ENCODE measurements at regions not wholly inside any gene's neighbourhood (a gene's known extent, or its start where the extent isn't known, plus 50 kb on each side); places are given as distances from the start of the nearest gene placed in this dataset.

DNA sequence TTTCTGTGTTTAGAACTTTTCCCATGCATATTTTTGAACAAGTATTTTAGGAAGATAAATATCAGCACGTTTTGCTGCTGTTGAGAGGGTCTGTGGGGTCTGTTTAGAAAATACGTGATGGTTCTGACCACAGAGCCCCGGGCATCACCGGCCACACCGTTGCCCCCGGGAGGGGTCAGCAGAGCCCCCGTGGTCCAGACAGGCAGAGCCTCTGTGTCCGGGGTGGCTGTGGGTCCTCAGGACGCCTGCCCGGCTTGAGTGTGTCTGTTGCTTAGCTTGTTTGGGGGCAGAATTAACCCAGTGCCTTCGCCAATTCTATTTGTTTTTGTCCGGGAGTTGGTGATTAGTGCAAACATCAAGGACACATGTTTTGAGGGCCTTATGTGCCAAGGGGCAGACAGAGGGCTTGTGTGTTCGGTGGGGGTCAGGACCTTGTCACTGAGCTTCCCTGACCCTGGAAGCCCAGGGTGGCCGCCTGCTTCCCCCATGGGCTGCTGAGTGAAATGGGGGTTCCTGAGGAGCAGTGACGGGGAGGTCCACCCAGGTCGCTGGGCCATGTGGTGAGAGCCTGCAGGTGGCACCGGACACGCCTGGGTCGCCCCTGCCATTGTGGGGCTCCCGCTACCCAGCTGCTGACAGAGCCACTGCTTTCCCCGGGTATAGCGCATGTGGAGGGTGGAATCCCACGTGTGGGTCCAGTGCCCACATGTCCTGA is 122.2 kb downstream of the SIK1 start:
- TF ChIP-seq, protein P1, sequence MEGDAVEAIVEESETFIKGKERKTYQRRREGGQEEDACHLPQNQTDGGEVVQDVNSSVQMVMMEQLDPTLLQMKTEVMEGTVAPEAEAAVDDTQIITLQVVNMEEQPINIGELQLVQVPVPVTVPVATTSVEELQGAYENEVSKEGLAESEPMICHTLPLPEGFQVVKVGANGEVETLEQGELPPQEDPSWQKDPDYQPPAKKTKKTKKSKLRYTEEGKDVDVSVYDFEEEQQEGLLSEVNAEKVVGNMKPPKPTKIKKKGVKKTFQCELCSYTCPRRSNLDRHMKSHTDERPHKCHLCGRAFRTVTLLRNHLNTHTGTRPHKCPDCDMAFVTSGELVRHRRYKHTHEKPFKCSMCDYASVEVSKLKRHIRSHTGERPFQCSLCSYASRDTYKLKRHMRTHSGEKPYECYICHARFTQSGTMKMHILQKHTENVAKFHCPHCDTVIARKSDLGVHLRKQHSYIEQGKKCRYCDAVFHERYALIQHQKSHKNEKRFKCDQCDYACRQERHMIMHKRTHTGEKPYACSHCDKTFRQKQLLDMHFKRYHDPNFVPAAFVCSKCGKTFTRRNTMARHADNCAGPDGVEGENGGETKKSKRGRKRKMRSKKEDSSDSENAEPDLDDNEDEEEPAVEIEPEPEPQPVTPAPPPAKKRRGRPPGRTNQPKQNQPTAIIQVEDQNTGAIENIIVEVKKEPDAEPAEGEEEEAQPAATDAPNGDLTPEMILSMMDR (IDR thresholded peaks at IDR 0.05; ENCODE audit: low read depth, low read length), result no peak
- no peak overlapping the region for H3K4me3 ChIP-seq (ENCODE audit: low read depth, low read length)

DNA sequence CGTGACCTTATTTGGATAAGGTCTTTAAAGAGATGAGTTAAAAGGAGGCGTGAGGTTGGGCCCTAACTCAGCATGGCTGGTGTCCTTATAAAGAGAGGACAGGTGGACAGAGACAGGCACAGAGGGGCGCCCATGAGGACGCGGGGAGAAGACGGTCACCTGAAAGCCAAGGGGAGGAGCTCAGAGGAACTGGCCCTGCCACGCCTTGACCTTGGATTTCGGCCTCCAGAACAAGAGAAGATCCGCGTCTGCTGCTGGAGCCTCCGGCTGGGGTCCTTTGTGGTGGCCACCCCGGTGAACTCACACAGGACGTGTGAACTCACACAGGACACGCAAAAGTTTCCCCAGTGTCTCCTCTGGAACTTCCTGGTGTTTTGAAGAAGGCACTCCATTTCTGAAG is 122.7 kb downstream of the SIK1 start:
- no peak overlapping the region for H3K4me3 ChIP-seq (ENCODE audit: low read depth, low read length)
- TF ChIP-seq, protein P1 (IDR thresholded peaks at IDR 0.05; ENCODE audit: low read depth, low read length), result no peak

DNA sequence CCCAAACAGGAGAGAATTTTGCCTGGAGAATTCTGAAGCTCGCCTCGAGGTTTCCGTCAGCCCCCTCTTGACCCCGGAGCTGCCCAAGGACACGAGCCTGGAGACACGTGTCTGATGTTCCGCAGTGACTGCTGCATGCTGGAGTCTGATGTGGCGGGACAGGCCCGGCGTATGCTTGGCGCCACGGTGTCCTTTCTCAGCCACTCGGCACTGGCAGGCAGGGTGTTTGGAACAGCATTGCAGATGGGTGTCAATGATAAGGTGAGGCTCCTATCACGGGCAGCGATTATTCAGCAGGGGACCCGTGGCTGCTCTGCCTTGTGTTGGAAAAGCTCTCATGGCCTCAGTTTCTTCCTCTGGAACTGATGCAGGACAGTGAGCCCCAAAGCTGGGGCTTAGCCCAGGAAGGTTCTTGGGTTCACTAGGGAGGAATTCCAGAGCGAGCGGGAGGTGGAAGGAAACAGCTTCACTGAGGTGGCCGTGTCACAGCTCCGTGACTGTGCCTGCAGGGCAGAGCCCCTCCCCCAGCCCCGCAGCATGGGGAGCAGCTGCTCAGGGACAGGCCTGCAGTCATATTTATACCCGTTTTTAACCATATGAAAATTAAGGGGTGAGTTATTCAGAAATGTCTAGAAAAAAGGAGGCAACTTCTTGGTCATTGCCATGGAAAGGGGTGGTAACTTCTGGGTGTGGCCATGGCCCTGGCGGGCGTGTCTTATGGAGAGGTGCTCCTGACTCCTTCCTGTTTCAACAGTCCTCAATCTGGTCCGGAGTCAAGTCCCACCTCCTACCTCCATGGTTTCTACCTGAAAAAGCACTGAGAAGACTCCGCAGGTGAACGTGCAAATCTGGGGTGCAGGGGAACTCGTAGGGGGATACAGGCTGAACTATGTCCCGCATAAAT is 123.4 kb downstream of the SIK1 start:
- TF ChIP-seq, protein P1 (IDR thresholded peaks at IDR 0.05; ENCODE audit: low read depth, low read length), result no peak
- H3K4me3 ChIP-seq (ENCODE audit: low read depth, low read length), result no peak overlapping the region

DNA sequence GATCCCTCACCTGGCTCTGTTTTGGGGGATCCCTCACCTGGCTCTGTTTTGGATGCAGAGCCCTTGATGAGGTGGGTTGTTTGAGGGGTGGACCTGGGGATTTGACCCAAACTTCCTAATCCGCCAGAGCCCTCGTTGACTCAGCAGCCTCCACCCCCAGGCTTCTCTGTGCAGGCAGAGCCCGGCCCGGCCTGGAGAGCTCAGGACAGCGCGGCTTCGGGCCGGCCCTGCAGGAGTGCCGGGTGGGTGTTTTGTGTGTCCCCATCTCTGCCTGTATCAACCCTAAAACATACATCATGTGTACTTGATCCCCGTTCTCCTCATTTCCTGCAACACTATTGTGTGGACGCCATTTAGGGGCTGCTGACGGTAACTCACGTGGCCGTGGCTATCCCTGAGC is 124.2 kb downstream of the SIK1 start:
- H3K4me3 ChIP-seq (ENCODE audit: low read depth, low read length), result no peak overlapping the region
- TF ChIP-seq, protein P1 (IDR thresholded peaks at IDR 0.05; ENCODE audit: low read depth, low read length), result no peak

DNA sequence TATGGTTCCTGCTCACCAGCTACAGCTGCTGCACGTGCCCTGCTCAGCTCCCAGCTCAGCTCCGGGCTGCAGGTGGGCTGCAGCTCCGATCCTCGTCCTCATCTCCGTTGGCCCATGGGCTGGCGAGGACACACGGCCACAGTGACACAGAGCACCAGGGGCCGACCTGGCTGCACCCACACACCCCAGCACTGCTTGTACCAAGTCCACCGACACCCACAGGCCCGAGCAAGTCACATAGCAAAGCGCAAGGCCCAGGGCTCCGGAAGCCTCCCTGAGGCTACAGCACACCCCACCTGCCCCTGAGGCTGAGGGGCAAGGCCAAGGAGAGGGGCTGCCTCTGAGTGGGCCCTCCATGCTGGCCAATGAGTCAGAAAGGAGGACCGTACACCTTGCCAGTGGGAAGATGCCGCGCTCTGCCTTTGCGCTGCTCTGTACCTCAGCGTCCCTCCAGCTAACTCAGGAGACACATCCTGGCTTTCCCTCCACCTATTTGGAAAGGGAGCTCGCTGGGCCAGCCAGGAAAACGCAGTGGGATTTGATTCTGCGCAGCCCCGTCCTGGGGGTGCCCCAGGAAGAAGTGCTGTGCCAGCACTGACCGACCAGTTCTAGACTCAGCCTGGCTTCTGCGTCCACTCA is 124.8 kb downstream of the SIK1 start:
- TF ChIP-seq, protein P1 (IDR thresholded peaks at IDR 0.05; ENCODE audit: low read depth, low read length), result no peak
- H3K4me3 ChIP-seq (ENCODE audit: low read depth, low read length), result no peak overlapping the region

DNA sequence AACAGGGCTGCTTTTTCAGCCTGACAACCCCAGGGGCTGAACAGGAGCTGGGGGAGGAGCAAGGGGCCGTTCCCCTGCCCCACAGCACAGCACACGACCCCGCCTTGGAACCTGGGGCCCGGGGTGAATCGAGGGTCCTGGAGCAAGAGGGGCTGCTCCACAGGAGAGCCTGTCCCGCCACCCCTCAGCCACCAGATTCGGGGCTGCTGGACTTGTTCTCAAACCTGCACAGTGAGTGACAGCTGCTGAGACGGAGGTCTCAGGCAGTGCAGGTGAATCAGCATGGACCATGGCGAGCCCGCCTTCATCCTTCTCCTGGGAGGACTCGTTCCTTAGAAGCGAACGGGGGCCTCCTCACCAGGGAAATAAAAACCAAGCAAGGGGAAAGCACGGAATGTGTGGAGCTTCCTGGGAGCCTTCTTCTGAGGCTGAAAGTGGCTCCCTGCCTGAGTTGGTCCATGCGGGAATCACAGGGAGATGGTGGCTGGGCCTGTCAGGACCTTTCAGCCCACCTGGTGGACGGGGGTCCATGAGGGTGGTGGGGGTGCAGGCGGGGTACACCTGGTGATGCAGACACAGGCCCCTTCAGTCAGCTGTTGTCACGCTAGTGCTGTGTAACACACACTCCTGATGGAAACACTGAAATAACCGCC is 125.4 kb downstream of the SIK1 start:
- TF ChIP-seq, protein P1 (IDR thresholded peaks at IDR 0.05; ENCODE audit: low read depth, low read length), result no peak
- no peak overlapping the region for H3K4me3 ChIP-seq (ENCODE audit: low read depth, low read length)

Data from WI38 (cell line).